HepG2 (cell line): ENCODE measurements at regions not wholly inside any gene's neighbourhood (a gene's known extent, or its start where the extent isn't known, plus 50 kb on each side); places are given as distances from the start of the nearest gene placed in this dataset.

Experiments used
- ATAC-seq: fragments of 200-7000 bp; cut with Tn5 transposase; 3 replicates; pipeline ENCODE4 v1.9.1; 2020; ENCODE audit warnings: mild to moderate bottlenecking, moderate library complexity
- BruUV-seq: library from RNA; stranded (reverse); fragments of 400-500 nt; replicated peaks from 2 replicates; lab custom pipeline; 2021; lab: Mats Ljungman, UMichigan
- CTCF ChIA-PET: fragments of 300-600 bp; formaldehyde crosslinking; extraction: SDS; loops from one replicate; lab custom pipeline; 2021; ENCODE audit warnings: low total read pairs, inconsistent platforms, low intra/inter-chr PET ratio; lab: Yijun Ruan, JAX
- POLR2A ChIA-PET: fragments of 350-600 bp; sonication (Branson Sonifier 250); formaldehyde crosslinking; loops from one replicate; lab custom pipeline; 2020; ENCODE audit warnings: antibody characterized with exemption, inconsistent platforms; lab: Yijun Ruan, JAX
- DNase-seq: peaks from one replicate; pipeline ENCODE4 v3.0.0-alpha.2; 2015; ENCODE audit warnings: low spot score
- FAIRE-seq: peaks from 3 replicates; lab custom pipeline; 2011; peaks lifted over from hg19 to GRCh38; lab: Jason Lieb, UNC
- H2AFZ ChIP-seq: one replicate; pipeline ENCODE4 v1.6.1; 2011; ENCODE audit warnings: low read length, inconsistent platforms
- H3K27ac ChIP-seq: fragments of 300-600 bp; 3 replicates; pipeline ENCODE4 v1.8.0; 2011; ENCODE audit warnings: mixed run types, mild to moderate bottlenecking, mixed read lengths, low read length, inconsistent platforms; ENCODE audit not compliant: insufficient read depth; ENCODE audit errors: extremely low read length
- H3K27me3 ChIP-seq, 2 experiments: fragments of 200-600 bp in 1 of 2; 2 replicates in 1 of 2; 3 replicates in 1 of 2; pipeline versions ENCODE4 v1.6.0 to v1.8.0; 2011; ENCODE audit warnings: low read length in 2 of 2, mild to moderate bottlenecking in 2 of 2, moderate library complexity in 2 of 2, inconsistent platforms in 1 of 2; ENCODE audit not compliant: insufficient read depth in 2 of 2, control insufficient read depth in 1 of 2
- H3K36me3 ChIP-seq, 2 experiments: fragments of 200-600 bp in 1 of 2; replicated peaks in 1 of 2; 2 replicates in 1 of 2; 3 replicates in 1 of 2; pipeline versions ENCODE4 v1.5.1 to v1.8.0; 2011; ENCODE audit warnings: low read length in 2 of 2, inconsistent platforms in 1 of 2; ENCODE audit not compliant: insufficient read depth in 2 of 2, control insufficient read depth in 1 of 2
- H3K4me1 ChIP-seq: 2 replicates; pipeline ENCODE4 v1.5.1; 2012; ENCODE audit warnings: low read length, inconsistent platforms; ENCODE audit not compliant: insufficient read depth
- H3K4me2 ChIP-seq: 2 replicates; pipeline ENCODE4 v1.6.0; 2011; ENCODE audit warnings: low read depth, low read length, inconsistent platforms
- H3K4me3 ChIP-seq, 3 experiments: fragments of 200-600 bp in 1 of 3; sonication (generic), shearing (Covaris generic) in 1 of 3; replicated peaks in 1 of 3; 2 replicates each; pipeline ENCODE4 v1.5.1; 2011 to 2016; ENCODE audit warnings: low read length in 3 of 3, inconsistent platforms in 2 of 3, low read depth in 2 of 3, mild to moderate bottlenecking in 2 of 3, control low read depth in 1 of 3, mixed read lengths in 1 of 3; ENCODE audit not compliant: insufficient read depth in 1 of 3
- H3K79me2 ChIP-seq: one replicate; pipeline ENCODE4 v1.6.1; 2011; ENCODE audit warnings: low read length, inconsistent platforms; ENCODE audit not compliant: insufficient read depth
- H3K9ac ChIP-seq: 2 replicates; pipeline ENCODE4 v1.6.0; 2011; ENCODE audit warnings: mild to moderate bottlenecking, low read depth, low read length, inconsistent platforms; ENCODE audit not compliant: insufficient read depth
- H3K9me3 ChIP-seq: 2 replicates; pipeline ENCODE4 v1.5.1; 2012; ENCODE audit warnings: mild to moderate bottlenecking, low read length
- H4K20me1 ChIP-seq: 2 replicates; pipeline ENCODE4 v1.6.0; 2011; ENCODE audit warnings: inconsistent platforms, mild to moderate bottlenecking, low read length, moderate library complexity; ENCODE audit not compliant: insufficient read depth
- GFI1 ChIP-seq: sonication (generic); formaldehyde crosslinking; IDR thresholded peaks from 2 replicates; pipeline ENCODE4 v1.5.0; 2020; ENCODE audit warnings: missing genetic modification reagents, mild to moderate bottlenecking, borderline replicate concordance
- HNRNPH1 ChIP-seq: fragments of 200-400 bp; formaldehyde crosslinking; optimal IDR thresholded peaks from 2 replicates; pipeline ENCODE3; 2017; ENCODE audit warnings: mild to moderate bottlenecking, low read depth, low read length
- UBTF ChIP-seq: sonication (generic); formaldehyde crosslinking; IDR thresholded peaks from 2 replicates; pipeline ENCODE4 v1.4.0; 2020; ENCODE audit warnings: mild to moderate bottlenecking, missing genetic modification reagents
- ZNF282 ChIP-seq: fragments of 450-650 bp; IDR thresholded peaks from 2 replicates; pipeline ENCODE4 v1.6.1; 2018; ENCODE audit not compliant: partially characterized antibody
- ZNF776 ChIP-seq: sonication (generic); formaldehyde crosslinking; IDR thresholded peaks from 2 replicates; pipeline ENCODE4 v1.4.0; 2020; ENCODE audit warnings: mild to moderate bottlenecking, missing genetic modification reagents
- WGBS: methylation state at CpG from one replicate; pipeline ENCODE4 v1.1.6; 2017; ENCODE audit warnings: low lambda C conversion rate; 5-methylcytosine and 5-hydroxymethylcytosine counted together
- in situ Hi-C: cut with HindIII; loops from 2 replicates; pipeline ENCODE4 v1.10.0; 2017; ENCODE audit warnings: low pct_unique_long_range_greater_than_20kb; ENCODE audit not compliant: extremely low pct_ligation_motif_present
- intact Hi-C: fragments of 100-400 bp; cut with micrococcal nuclease; formaldehyde crosslinking; loops from one replicate; pipeline ENCODE4 v1.10.0; 2022; ENCODE audit not compliant: unreplicated experiment

GRCh38 chr9:118156846-118157245 lies 452.6 kb downstream of the TLR4 start:
- CTCF ChIA-PET: no interaction called here
- BruUV-seq: no TSS peak

GRCh38 chr9:118162716-118163115 lies 458.5 kb downstream of the TLR4 start:
- in situ Hi-C loops: loop anchor here (25.0 kb wide), 1 partner anchor 1200 kb away; the partner anchor contains the start of gene BRINP1
- Histone ChIP-seq H3K4me3 (no peak overlapping the region), H3K9me3 (peaks cover 16% of the 10 kb centered on the region), H3K27me3 (no peaks in the 10 kb centered on the region), H4K20me1 (no peaks in the 10 kb centered on the region), H3K27ac (no peak overlapping the region), H3K9ac (no peak overlapping the region), H3K36me3 (no peaks in the 10 kb centered on the region), H2AFZ (no peak overlapping the region), H3K4me1 (no peaks in the 10 kb centered on the region)
- DNase-seq: no peak
- intact Hi-C loops: no loop called here
- ChIA-PET CTCF (no interaction called here), POLR2A (no interaction called here)
- WGBS: 8% methylated on average over 3 of the region's 3 CpGs
- no TSS peak for BruUV-seq
- FAIRE-seq: no peak
- TF ChIP-seq HNRNPH1: no peak
- no peak for TF ChIP-seq GFI1 (CRISPR knock-in tag)
- TF ChIP-seq ZNF776 (CRISPR knock-in tag): no peak
- TF ChIP-seq UBTF (CRISPR knock-in tag): no peak
- TF ChIP-seq, all 625 proteins: peak for 0
- Histone ChIP-seq H3K4me2 (no peak overlapping the region), H3K79me2 (no peaks in the 10 kb centered on the region)
- no peak for ATAC-seq

More at GRCh38 chr9:118156846-118157245, 452.6 kb downstream of the TLR4 start:
- no peaks in the 10 kb centered on the region for H3K79me2 ChIP-seq
- POLR2A ChIA-PET: no interaction called here
- no peak for FAIRE-seq
- H3K9me3 ChIP-seq: peaks cover 52% of the 10 kb centered on the region
- no peaks in the 10 kb centered on the region for H3K27me3 ChIP-seq
- H3K36me3 ChIP-seq: no peaks in the 10 kb centered on the region
- intact Hi-C loops (no loop called here), in situ Hi-C loops (loop anchor here (25.0 kb wide), 1 partner anchor 1205 kb away; the partner anchor contains the start of gene BRINP1)
- H3K4me3 ChIP-seq: no peak overlapping the region
- H2AFZ ChIP-seq: no peak overlapping the region
- no peaks in the 10 kb centered on the region for H4K20me1 ChIP-seq
- H3K4me1 ChIP-seq: no peaks in the 10 kb centered on the region
- WGBS: 5% methylated on average over 6 of the region's 6 CpGs
- no peak for DNase-seq
- no peak overlapping the region for H3K9ac ChIP-seq
- H3K4me2 ChIP-seq: no peak overlapping the region
- no peak for TF ChIP-seq ZNF282
- H3K27ac ChIP-seq: no peak overlapping the region
- no peak for ATAC-seq
